ENCODE measurements at regions not wholly inside any gene's neighbourhood (a gene's known extent, or its start where the extent isn't known, plus 50 kb on each side); places are given as distances from the start of the nearest gene placed in this dataset.

GRCh38 chr13:75149776-75150175, 332.2 kb downstream of the TBC1D4 start:
- no peak for TF ChIP-seq POLR2A (IDR thresholded peaks at IDR 0.05; ENCODE audit: low read length)
- TF ChIP-seq GATA1 (IDR thresholded peaks at IDR 0.05; ENCODE audit: low read depth, low read length) = no peak

Data from erythroblast (primary cell).